HG03432 (cell line): ENCODE measurements at regions not wholly inside any gene's neighbourhood (a gene's known extent, or its start where the extent isn't known, plus 50 kb on each side); places are given as distances from the start of the nearest gene placed in this dataset.
A peak's percentile ranks its signal among the peaks of the same experiment; 100 is the strongest.

ENCODE experiments used
- ATAC-seq: cut with Tn5 transposase; IDR thresholded peaks from one replicate; pipeline ENCODE4 v1.9.1; 2021; ENCODE audit warnings: mild to moderate bottlenecking, moderate library complexity; ENCODE audit not compliant: unreplicated experiment

DNA sequence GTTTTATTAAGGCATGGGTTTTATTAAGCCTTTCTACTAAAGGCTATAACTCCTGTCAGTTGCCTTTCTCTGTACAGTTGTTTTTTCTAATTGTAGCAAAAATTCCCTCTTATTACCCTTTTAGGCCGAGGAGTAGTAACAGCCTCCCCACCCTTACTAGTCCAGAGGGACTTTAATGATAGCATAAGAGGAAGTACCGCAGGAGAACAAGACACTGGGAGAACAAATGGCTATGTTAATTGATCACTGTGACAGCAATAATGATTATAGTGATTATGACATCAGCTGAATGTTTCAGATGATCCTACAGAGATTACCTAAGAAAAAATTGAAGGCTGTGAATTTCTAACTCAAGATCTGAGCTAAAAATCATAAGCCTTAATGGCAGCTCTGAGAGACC, 383.0 kb upstream of the PTBP2 start:
- no peak for ATAC-seq

DNA sequence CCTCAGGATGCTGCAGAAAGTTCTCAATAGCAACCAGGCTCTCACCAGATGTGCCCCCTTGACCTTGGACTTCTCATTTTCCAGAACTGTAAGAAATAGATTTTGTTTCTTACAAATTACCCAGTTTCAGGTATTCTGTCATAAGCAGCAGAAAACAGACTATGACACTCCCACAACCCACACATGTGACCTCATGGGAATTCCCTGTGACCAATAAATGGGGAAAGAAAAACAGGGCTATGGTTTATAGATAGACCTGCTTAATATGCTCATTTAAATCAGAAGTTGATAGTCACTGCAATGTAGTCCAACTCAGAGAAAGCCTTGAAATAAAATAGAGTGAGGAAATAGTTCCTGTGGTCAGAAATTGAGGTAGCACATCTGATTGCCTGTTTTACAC, 380.9 kb upstream of the PTBP2 start:
- no peak for ATAC-seq

DNA sequence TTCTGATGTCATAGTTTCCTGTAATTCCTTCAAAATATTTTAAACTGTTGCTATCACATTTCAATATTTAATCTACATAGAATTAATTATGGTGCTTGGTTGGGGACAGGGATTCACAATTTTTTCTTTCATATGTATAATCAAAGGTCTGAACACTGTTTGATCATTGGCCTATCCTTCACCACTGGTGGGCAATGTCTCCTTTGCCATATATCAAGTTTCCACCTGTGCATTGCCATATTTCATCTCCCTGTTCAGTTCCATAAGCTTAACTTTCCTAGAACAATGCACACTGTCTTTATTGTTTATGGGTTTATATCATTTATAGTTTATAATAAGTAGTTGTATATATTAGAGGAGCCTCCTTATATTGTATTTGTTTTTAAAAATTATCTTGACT, 374.9 kb upstream of the PTBP2 start:
- no peak for ATAC-seq

DNA sequence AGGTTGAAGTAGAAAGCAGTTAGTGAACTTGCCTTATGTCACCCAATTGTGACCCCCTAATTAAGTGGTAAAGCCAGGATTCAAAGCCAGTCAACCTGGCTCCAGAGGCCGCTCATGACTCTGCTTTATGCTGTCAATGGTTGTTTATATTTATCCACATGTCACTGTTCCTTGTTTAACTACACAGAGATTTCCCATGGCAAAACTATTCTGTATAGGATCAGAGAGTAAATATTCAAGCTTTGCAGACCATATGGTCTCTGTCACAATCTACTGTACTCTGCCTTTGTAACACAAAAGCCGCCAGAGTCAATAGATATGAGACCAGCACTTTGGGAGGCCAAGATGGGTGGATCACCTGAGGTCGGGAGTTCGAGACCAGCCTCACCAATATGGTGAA, 371.7 kb upstream of the PTBP2 start:
- ATAC-seq: no peak

DNA sequence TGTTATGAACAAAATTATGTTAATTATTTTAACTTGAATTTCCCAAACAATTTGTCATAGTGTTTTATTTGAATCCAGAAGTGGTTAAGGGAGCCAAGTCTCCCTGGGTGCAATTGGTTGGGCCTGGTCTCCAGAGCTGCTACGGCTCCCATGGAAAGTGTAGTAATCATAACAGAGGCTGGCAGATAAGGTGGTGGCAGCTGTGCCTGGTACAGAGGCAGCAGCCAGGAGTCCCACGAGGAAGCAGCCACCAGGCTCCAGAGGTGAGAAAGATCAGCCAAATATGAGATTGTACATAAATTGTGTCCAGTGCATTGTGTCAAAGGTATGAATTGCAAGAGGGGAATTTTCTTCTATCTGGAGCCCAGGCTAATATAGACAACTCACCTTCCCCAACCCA, 368.9 kb upstream of the PTBP2 start:
- no peak for ATAC-seq

- no peak for ATAC-seq
Measured at GRCh38 chr1:96355521-96355920, 366.1 kb upstream of the PTBP2 start.

DNA sequence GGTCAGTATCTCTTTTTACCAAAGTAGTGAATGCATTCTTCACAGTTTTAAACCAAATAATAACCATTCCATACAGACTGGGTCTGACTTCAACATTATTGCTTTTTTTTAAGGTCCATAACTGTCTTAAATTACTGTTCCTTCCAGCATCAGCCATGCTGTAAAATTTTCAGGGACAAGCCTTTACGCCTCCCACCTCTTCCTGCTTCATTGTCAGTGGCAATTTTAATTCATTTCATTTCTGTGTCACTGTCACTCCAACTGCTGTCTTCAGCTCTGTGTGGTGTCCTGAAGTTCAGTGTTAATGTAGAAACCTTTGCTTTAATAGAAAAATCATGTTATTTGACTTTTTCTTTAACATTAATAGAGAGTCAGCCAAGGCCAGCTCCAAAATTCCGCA, 365.6 kb upstream of the PTBP2 start:
- no peak for ATAC-seq

- ATAC-seq: peak; percentile 38
Measured at GRCh38 chr1:96357141-96357765, 364.3 kb upstream of the PTBP2 start.

DNA sequence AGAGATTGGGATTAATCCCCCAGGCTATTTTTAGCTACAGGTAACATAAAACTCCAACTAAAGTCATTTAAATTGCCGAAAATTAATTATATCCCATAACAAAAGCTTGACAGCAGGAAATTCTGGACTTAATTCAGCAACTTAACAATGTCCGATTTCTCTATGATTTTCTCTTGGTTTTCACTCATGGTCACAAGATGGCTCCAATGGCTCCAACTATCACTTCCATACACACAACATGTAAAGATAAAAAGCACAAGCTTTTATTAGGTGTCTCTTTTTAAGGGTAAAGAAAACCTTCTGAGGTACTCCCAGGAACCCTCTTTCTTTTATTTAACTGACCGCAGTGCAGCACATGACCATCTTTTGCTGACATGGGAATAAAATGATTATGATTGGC, 363.5 kb upstream of the PTBP2 start:
- ATAC-seq: no peak

DNA sequence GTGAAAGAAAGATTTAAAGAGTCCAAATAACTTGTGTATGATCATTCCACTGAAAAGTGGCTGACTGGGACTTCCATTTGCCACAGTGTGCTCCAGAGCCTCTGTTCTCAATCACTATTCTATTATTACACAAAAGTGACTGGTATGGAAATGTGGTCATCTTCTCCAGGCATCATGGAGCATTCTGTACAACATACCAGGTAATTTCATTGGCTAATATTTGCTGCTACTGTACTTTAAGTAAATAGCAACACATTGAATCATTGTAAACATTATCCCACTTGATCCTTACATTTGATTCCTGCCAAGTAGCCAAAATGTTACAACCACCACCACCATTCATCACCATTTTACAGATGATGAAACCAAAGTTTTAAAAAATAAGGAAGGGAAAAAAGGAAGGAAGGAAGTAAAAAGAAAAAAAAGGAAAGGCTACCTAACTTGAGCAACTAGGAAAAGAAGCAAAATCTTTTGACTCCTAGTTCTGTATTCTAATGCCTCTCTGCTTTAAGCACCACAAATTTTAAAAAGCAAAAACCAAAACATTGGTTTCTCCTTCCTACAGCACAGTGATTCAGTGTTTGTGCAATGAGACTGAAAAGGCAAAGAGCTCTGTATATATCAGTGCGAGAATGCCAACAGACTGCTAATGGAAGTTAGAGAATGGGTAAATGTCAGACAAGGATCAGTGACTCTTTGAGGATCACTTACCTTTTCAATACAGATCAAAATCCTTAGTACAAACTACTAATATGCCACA, 361.4 kb upstream of the PTBP2 start:
- no peak for ATAC-seq

DNA sequence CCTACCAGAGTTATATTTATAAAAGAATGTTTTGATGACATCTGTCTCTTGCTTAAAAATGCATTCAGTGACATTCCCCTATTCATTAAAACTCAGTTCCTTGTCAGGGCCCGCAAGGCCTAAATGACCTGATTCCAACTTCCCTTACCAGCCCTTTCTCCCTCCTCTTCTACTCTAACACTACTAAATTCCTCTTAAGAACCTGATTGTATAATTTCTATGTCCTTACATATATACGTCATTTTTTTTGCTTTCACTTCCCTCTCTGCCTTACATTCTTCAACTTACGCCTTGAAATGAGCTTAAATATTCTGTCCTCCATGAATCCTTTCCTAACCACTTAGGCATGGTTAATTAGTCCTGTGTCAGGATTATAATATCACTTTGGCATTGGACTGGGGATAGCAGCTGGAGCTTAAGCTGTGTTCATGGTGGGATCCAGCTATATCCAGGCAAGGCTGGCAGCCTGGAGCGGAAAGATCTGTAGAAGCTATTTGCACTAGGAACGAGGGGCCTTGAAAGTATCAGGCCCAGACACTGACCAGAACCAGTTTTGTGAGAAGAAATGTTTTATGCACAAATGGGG, 360.2 kb upstream of the PTBP2 start:
- ATAC-seq: no peak

- ATAC-seq: no peak
Measured at GRCh38 chr1:96361961-96362360, 359.6 kb upstream of the PTBP2 start.

DNA sequence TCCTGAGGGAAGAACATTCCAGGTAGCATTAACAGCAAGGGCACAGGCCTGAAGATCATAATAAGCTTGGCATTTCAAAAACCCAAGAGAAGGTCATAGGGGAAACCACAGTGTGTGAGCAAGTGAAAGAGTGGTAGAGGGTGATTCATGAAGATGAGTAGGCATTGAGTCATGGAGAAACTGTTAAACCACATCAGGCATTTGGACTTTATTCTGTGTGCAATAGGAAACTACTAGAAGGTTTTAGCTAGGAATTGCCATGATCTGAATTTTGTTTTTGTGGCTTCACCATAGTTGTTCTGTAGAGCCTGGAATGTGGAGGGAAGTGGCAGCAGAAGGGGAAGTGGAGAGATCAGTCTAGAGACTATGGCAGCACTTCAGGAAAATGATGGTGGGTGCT, 359.0 kb upstream of the PTBP2 start:
- peak; percentile 92 for ATAC-seq

GRCh38 chr1:96363826-96364225, 357.8 kb upstream of the PTBP2 start:
- no peak for ATAC-seq

GRCh38 chr1:96364576-96364975, 357.0 kb upstream of the PTBP2 start:
- no peak for ATAC-seq

DNA sequence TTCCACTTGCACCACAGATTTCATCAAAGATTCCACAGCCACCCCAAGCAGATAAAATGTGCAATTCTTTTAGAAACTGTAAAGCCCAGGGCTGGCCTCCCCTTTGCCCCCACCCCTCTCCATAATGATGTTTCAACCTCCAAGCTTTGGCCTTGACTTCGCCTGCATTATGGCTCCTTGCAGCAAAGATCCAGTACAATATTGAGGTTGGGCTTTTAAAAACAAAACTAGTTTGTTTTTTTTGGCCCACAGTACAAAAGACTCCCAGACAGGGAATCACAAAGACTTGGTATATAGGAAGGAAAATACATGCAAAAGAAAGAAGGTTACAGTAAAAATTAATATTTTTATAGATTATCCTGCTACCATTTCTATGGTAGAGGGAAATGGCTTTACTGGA, 356.5 kb upstream of the PTBP2 start:
- ATAC-seq: no peak

DNA sequence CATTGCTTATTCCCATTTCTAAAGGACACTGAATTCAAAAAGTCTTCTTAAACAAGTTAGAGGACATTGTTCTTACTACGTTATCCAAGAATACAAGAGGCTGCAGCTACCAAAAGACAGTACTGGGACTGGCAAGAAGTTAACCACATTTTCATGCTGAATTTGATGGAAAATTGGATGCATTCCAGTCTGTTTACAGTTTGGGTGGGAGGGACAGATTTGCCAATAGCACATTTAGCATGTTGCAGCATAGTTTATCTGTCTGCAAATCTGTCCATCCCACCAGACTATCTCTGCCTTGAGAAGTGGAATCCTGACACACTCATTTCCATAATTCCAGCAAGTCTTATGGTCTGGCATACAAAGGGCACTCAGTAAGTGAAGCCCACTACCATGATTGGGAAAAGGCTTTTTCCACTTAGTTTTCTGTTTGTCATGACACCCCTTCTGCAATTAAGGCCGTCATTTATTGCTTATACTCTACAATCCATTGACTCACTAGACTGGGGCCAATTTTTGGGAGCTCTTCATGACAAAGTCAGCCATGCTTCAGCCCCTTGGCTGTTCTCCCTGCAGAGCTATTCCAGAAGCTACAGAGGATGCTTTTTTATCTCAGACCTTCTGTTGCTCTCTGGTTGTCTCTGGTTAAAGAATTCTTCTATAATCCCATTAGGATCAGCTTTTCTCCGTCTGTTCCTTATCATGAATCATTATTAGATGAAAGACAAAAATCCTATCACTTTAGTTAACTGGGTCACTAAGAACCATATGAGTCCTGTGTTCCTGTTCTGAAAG, 355.8 kb upstream of the PTBP2 start:
- no peak for ATAC-seq

DNA sequence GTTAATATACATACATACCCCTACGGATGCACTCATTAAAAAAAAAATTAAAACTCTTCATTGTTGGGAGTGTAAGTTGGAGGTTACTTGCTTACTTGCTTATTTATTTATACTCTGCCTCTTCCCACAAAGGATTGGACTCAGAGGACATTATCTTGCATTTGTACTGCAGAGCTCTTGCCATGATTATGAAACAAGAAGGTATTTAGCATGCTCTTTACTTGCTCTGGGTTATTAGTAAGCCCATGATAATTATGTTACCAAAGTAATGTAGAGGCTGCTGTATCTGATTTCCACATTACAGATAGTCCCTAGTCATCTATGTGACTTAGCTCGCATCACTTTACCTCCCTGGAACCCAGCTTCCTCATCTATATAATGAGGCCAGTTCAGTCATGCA, 355.1 kb upstream of the PTBP2 start:
- ATAC-seq: no peak

- ATAC-seq: no peak
Measured at GRCh38 chr1:96367791-96368190, 353.8 kb upstream of the PTBP2 start.

GRCh38 chr1:96370757-96371156, 350.8 kb upstream of the PTBP2 start:
- ATAC-seq: no peak

GRCh38 chr1:96372881-96373280, 348.7 kb upstream of the PTBP2 start:
- ATAC-seq: no peak
